SK-N-SH treated with all-trans-retinoic acid at 6 μM for 48 hours (cell line): ENCODE measurements at regions not wholly inside any gene's neighbourhood (a gene's known extent, or its start where the extent isn't known, plus 50 kb on each side); places are given as distances from the start of the nearest gene placed in this dataset.

Source experiments
- ATAC-seq: fragments of 200-7000 bp; cut with Tn5 transposase; 3 replicates; pipeline ENCODE4 v1.9.1; 2020; ENCODE audit warnings: mild to moderate bottlenecking, moderate library complexity
- ARNTL ChIP-seq: fragments of 450-650 bp; formaldehyde crosslinking; IDR thresholded peaks from 2 replicates; pipeline ENCODE4 v1.5.0; 2020; ENCODE audit warnings: low read depth, mild to moderate bottlenecking, moderate library complexity, borderline replicate concordance
- BACH2 ChIP-seq: fragments of 250-450 bp; sonication (Bioruptor Pico); IDR thresholded peaks from 2 replicates; pipeline ENCODE4 v1.9.0; 2021; ENCODE audit warnings: mild to moderate bottlenecking, borderline replicate concordance
- CREB5 ChIP-seq: fragments of 250-450 bp; sonication (Bioruptor Pico); IDR thresholded peaks from 2 replicates; pipeline ENCODE4 v1.5.1; 2020; ENCODE audit warnings: low read depth, mild to moderate bottlenecking, moderate library complexity
- CSDC2 ChIP-seq: fragments of 250-450 bp; sonication (Bioruptor Pico); IDR thresholded peaks from 2 replicates; pipeline ENCODE4 v1.5.0; 2020; ENCODE audit warnings: mild to moderate bottlenecking, moderate library complexity
- CSRNP3 ChIP-seq: fragments of 250-450 bp; sonication (Bioruptor Pico); IDR thresholded peaks from 2 replicates; pipeline ENCODE4 v1.5.1; 2021; ENCODE audit warnings: mild to moderate bottlenecking, moderate library complexity
- ESRRG ChIP-seq: fragments of 250-450 bp; sonication (Bioruptor Pico); IDR thresholded peaks from 2 replicates; pipeline ENCODE4 v1.6.1; 2021; ENCODE audit warnings: mild to moderate bottlenecking
- GLIS3 ChIP-seq: fragments of 250-450 bp; sonication (Bioruptor Pico); IDR thresholded peaks from 2 replicates; pipeline ENCODE4 v1.5.0; 2020; ENCODE audit warnings: mild to moderate bottlenecking, moderate library complexity
- ISL1 ChIP-seq: fragments of 250-450 bp; sonication (Bioruptor Pico); IDR thresholded peaks from 2 replicates; pipeline ENCODE4 v2.1.2; 2022; ENCODE audit warnings: mild to moderate bottlenecking, moderate library complexity
- PATZ1 ChIP-seq: fragments of 250-450 bp; sonication (Bioruptor Pico); IDR thresholded peaks from 2 replicates; pipeline ENCODE4 v1.8.0; 2020; ENCODE audit warnings: mild to moderate bottlenecking, moderate library complexity, borderline replicate concordance
- PPARA ChIP-seq: fragments of 250-450 bp; sonication (Bioruptor Pico); IDR thresholded peaks from 2 replicates; pipeline ENCODE4 v1.5.0; 2020; ENCODE audit warnings: mild to moderate bottlenecking, borderline replicate concordance
- RARB ChIP-seq: fragments of 250-450 bp; sonication (Bioruptor Pico); IDR thresholded peaks from 2 replicates; pipeline ENCODE4 v1.8.0; 2021; ENCODE audit warnings: mild to moderate bottlenecking, moderate library complexity
- SNAI2 ChIP-seq: fragments of 250-450 bp; sonication (Bioruptor Pico); IDR thresholded peaks from 2 replicates; pipeline ENCODE4 v1.5.0; 2020; ENCODE audit warnings: mild to moderate bottlenecking, moderate library complexity
- TCF4 ChIP-seq: fragments of 250-450 bp; sonication (Bioruptor Pico); IDR thresholded peaks from 2 replicates; pipeline ENCODE4 v1.8.0; 2021; ENCODE audit warnings: mild to moderate bottlenecking, moderate library complexity, borderline replicate concordance
- TOX ChIP-seq: fragments of 250-450 bp; sonication (Bioruptor Pico); IDR thresholded peaks from 2 replicates; pipeline ENCODE4 v1.8.0; 2021; ENCODE audit warnings: mild to moderate bottlenecking, moderate library complexity, borderline replicate concordance
- TSHZ2 ChIP-seq: fragments of 250-450 bp; sonication (Bioruptor Pico); IDR thresholded peaks from 2 replicates; pipeline ENCODE4 v1.5.0; 2020; ENCODE audit warnings: mild to moderate bottlenecking, moderate library complexity
- ZFP3 ChIP-seq: fragments of 250-450 bp; sonication (Bioruptor Pico); IDR thresholded peaks from 2 replicates; pipeline ENCODE4 v1.5.0; 2020; ENCODE audit warnings: mild to moderate bottlenecking, moderate library complexity
- ZNF565 ChIP-seq: fragments of 450-650 bp; formaldehyde crosslinking; conservative IDR thresholded peaks from 2 replicates; pipeline ENCODE4 v1.5.0; 2020; ENCODE audit warnings: low read depth, mild to moderate bottlenecking, moderate library complexity
- ZNF70 ChIP-seq: fragments of 450-650 bp; formaldehyde crosslinking; IDR thresholded peaks from 2 replicates; pipeline ENCODE4 v1.5.0; 2020; ENCODE audit warnings: mild to moderate bottlenecking, moderate library complexity
- ZNF8 ChIP-seq: fragments of 450-650 bp; formaldehyde crosslinking; IDR thresholded peaks from 2 replicates; pipeline ENCODE4 v1.5.0; 2020; ENCODE audit warnings: mild to moderate bottlenecking, moderate library complexity

- no peak for TF ChIP-seq TOX
- no peak for TF ChIP-seq ZNF70 (CRISPR knock-in tag)
- TF ChIP-seq RARB, result no peak
- TF ChIP-seq PATZ1 (CRISPR knock-in tag), result no peak
- TF ChIP-seq GLIS3, result no peak
Observed at GRCh38 chr5:130689831-130690230, 475.2 kb downstream of the HINT1 start (continued).

GRCh38 chr5:130687085-130687733, 477.8 kb downstream of the HINT1 start:
- ATAC-seq, result no peak
- no peak for TF ChIP-seq TSHZ2
- TF ChIP-seq PATZ1 (CRISPR knock-in tag), result no peak
- no peak for TF ChIP-seq ARNTL (CRISPR knock-in tag)
- no peak for TF ChIP-seq GLIS3
- TF ChIP-seq RARB, result no peak
- no peak for TF ChIP-seq BACH2 (CRISPR knock-in tag)
- TF ChIP-seq ISL1 (CRISPR knock-in tag), result no peak
- TF ChIP-seq CSRNP3 (CRISPR knock-in tag), result no peak
- no peak for TF ChIP-seq PPARA (CRISPR knock-in tag)
- no peak for TF ChIP-seq CREB5
- no peak for TF ChIP-seq SNAI2
- TF ChIP-seq ZFP3, result no peak
- TF ChIP-seq TCF4 (CRISPR knock-in tag), result no peak
- no peak for TF ChIP-seq ZNF8
- no peak for TF ChIP-seq CSDC2 (CRISPR knock-in tag)
- TF ChIP-seq, all 23 proteins: peak for 0

GRCh38 chr5:130678637-130679036, 486.4 kb downstream of the HINT1 start:
- no peak for ATAC-seq
- TF ChIP-seq ESRRG (CRISPR knock-in tag) (no peak), ISL1 (CRISPR knock-in tag) (no peak), ZNF8 (no peak), CSRNP3 (CRISPR knock-in tag) (no peak), TOX (no peak), ZNF565 (no peak)
